H1 (cell line): ENCODE measurements at regions not wholly inside any gene's neighbourhood (a gene's known extent, or its start where the extent isn't known, plus 50 kb on each side); places are given as distances from the start of the nearest gene placed in this dataset.

Experiments
- JUND ChIP-seq: IDR thresholded peaks from 2 replicates; pipeline ENCODE4 v1.6.1; 2011; ENCODE audit warnings: mild to moderate bottlenecking, improper control_type of control experiment, low read length
- SAP30 ChIP-seq: fragments of 300-600 bp; sonication (generic); IDR thresholded peaks from 2 replicates; pipeline ENCODE4 v1.7.1; 2012; ENCODE audit warnings: low read length, moderate library complexity, mild to moderate bottlenecking, inconsistent platforms; ENCODE audit not compliant: insufficient read depth, insufficient replicate concordance
- SIRT6 ChIP-seq: IDR thresholded peaks from one replicate; pipeline ENCODE4 v1.7.1; 2012; ENCODE audit warnings: low read length, inconsistent platforms
- TAF1 ChIP-seq: IDR thresholded peaks from 2 replicates; pipeline ENCODE4 v1.6.1; 2011; ENCODE audit warnings: mild to moderate bottlenecking, low read depth, low read length
- TBP ChIP-seq: IDR thresholded peaks from 2 replicates; pipeline ENCODE4 v1.6.1; 2011; ENCODE audit warnings: low read depth, low read length, improper control_type of control experiment
- TF ChIP-seq, protein P1 (sequence below): IDR thresholded peaks from 2 replicates; pipeline ENCODE4 v1.6.1; 2012; ENCODE audit warnings: inconsistent platforms

DNA sequence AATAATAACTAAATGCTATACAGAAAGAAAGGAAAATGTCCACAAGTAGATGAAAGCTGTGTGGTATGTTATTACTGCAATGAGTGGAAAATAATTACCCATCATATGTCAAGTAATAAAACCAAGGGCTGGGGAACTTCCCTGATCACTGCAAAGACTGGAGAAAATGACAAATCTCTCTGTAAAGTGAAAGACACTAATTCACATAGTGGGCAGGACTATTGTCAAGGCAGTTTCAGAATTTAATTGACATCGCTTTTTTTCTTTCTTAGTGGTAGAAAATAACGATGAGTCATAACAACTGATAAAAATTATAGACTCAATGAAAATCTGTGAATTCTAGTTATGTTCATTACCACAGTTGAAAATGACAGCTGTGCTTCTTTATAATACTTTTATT, 153.7 kb upstream of the ST6GALNAC5 start (continued):
- TF ChIP-seq SIRT6 (no peak), TAF1 (no peak), JUND (no peak), SAP30 (no peak), TBP (no peak)
- TF ChIP-seq, protein P1, sequence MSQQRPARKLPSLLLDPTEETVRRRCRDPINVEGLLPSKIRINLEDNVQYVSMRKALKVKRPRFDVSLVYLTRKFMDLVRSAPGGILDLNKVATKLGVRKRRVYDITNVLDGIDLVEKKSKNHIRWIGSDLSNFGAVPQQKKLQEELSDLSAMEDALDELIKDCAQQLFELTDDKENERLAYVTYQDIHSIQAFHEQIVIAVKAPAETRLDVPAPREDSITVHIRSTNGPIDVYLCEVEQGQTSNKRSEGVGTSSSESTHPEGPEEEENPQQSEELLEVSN: no peak
